ENCODE measurements at regions not wholly inside any gene's neighbourhood (a gene's known extent, or its start where the extent isn't known, plus 50 kb on each side); places are given as distances from the start of the nearest gene placed in this dataset.
"Not testable (repeated sequence)": the region's sequence is repeated elsewhere in the genome, so short reads cannot be mapped to it uniquely, and the experiment has no call there.

- H3K9me3 ChIP-seq (ENCODE audit: control insufficient read depth in 2 of 2, insufficient read depth in 1 of 2, low read depth in 1 of 2, low read length in 1 of 2), result no peaks in the 10 kb centered on the region
- no peaks in the 10 kb centered on the region for H3K4me1 ChIP-seq (ENCODE audit: control insufficient read depth in 2 of 2, insufficient read depth in 2 of 2, low read length in 1 of 2)
- H3K27ac ChIP-seq (ENCODE audit: low read depth in 2 of 2, low read length in 1 of 2), result no peak overlapping the region
- no peaks in the 10 kb centered on the region for H3K36me3 ChIP-seq (ENCODE audit: control insufficient read depth in 2 of 2, insufficient read depth in 2 of 2, low read length in 1 of 2)
- WGBS, 2 donors, result 89 to 93% methylated on average over 2 of the region's 2 CpGs
- H3K4me3 ChIP-seq (ENCODE audit: low read depth in 1 of 2, low read length in 2 of 2), result no peak overlapping the region
- H3K27me3 ChIP-seq (ENCODE audit: control insufficient read depth in 1 of 2, insufficient read depth in 2 of 2, low read length in 2 of 2), result no peaks in the 10 kb centered on the region
Measured at GRCh38 chr18:70411307-70411706, 122.5 kb downstream of the SOCS6 start.

DNA sequence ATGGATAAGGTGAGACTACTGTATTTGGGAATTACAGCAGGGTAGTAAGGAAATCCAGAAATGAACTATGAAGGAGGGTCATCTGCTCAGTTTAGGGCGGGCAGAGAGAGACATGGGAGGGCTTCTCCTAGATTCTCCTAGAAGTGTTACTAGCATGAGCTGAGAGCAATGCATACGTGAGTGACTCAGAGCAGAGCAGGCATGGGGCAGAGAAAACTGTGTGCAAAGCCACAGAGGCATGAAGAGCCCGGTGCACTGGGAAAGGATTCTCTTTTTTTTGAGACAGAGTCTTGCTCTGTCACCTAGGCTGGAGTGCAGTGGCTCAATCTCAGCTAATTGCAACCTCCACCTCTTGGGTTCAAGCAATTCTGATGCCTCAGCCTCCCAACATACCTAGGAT lies 116.2 kb downstream of the SOCS6 start:
- Histone ChIP-seq H3K27me3 (ENCODE audit: control insufficient read depth in 1 of 2, insufficient read depth in 2 of 2, low read length in 2 of 2) (no peaks in the 10 kb centered on the region), H3K4me3 (ENCODE audit: low read depth in 1 of 2, low read length in 2 of 2) (no peak overlapping the region)
- WGBS, 2 donors, result 83 to 87% methylated on average over 3 of the region's 3 CpGs

DNA sequence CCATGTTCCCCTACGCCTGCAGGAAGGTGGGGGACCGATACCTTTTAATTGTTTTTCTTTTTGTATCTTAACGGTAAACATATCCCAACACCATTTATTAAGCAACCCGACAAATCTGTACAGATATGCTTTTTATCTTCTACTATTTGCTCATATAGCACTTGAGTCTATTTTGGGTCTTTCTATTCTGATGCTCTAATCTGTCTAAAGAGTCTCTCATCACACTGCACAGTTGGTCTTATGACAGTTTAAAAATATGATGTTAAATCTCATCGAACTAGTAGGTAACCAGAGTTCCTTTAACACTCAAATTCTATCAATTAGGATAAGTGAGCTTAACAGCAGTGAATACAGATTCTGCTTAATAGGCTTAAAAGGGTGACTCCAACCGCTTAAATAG lies 111.6 kb downstream of the SOCS6 start:
- 76% methylated on average over 6 of the region's 6 CpGs for WGBS, 2 donors
- Histone ChIP-seq H3K36me3 (ENCODE audit: control insufficient read depth in 2 of 2, insufficient read depth in 2 of 2, low read length in 1 of 2) (no peaks in the 10 kb centered on the region), H3K9me3 (ENCODE audit: control insufficient read depth in 2 of 2, insufficient read depth in 1 of 2, low read depth in 1 of 2, low read length in 1 of 2) (no peaks in the 10 kb centered on the region), H3K4me3 (ENCODE audit: low read depth in 1 of 2, low read length in 2 of 2) (no peak overlapping the region), H3K4me1 (ENCODE audit: control insufficient read depth in 2 of 2, insufficient read depth in 2 of 2, low read length in 1 of 2) (no peaks in the 10 kb centered on the region), H3K27ac (ENCODE audit: low read depth in 2 of 2, low read length in 1 of 2) (no peak overlapping the region), H3K27me3 (ENCODE audit: control insufficient read depth in 1 of 2, insufficient read depth in 2 of 2, low read length in 2 of 2) (no peaks in the 10 kb centered on the region)

More for the DNA sequence above, 116.2 kb downstream of the SOCS6 start:
- Histone ChIP-seq H3K27ac (ENCODE audit: low read depth in 2 of 2, low read length in 1 of 2) (no peak overlapping the region), H3K36me3 (ENCODE audit: control insufficient read depth in 2 of 2, insufficient read depth in 2 of 2, low read length in 1 of 2) (no peaks in the 10 kb centered on the region), H3K4me1 (ENCODE audit: control insufficient read depth in 2 of 2, insufficient read depth in 2 of 2, low read length in 1 of 2) (no peaks in the 10 kb centered on the region), H3K9me3 (ENCODE audit: control insufficient read depth in 2 of 2, insufficient read depth in 1 of 2, low read depth in 1 of 2, low read length in 1 of 2) (no peaks in the 10 kb centered on the region)

- no peaks in the 10 kb centered on the region for H3K9me3 ChIP-seq (ENCODE audit: control insufficient read depth in 2 of 2, insufficient read depth in 1 of 2, low read depth in 1 of 2, low read length in 1 of 2)
- no peaks in the 10 kb centered on the region for H3K4me1 ChIP-seq (ENCODE audit: control insufficient read depth in 2 of 2, insufficient read depth in 2 of 2, low read length in 1 of 2)
- no peak overlapping the region for H3K27ac ChIP-seq (ENCODE audit: low read depth in 2 of 2, low read length in 1 of 2)
- H3K27me3 ChIP-seq (ENCODE audit: control insufficient read depth in 1 of 2, insufficient read depth in 2 of 2, low read length in 2 of 2), result no peaks in the 10 kb centered on the region
- no peaks in the 10 kb centered on the region for H3K36me3 ChIP-seq (ENCODE audit: control insufficient read depth in 2 of 2, insufficient read depth in 2 of 2, low read length in 1 of 2)
- WGBS, 2 donors, result 86 to 87% methylated on average over 1 of the region's 1 CpG
- H3K4me3 ChIP-seq (ENCODE audit: low read depth in 1 of 2, low read length in 2 of 2), result no peak overlapping the region
Measured at GRCh38 chr18:70398076-70398475, 109.2 kb downstream of the SOCS6 start.

GRCh38 chr18:70397259-70397925 lies 108.5 kb downstream of the SOCS6 start:
- Histone ChIP-seq H3K4me1 (ENCODE audit: control insufficient read depth in 2 of 2, insufficient read depth in 2 of 2, low read length in 1 of 2) (no peaks in the 10 kb centered on the region), H3K36me3 (ENCODE audit: control insufficient read depth in 2 of 2, insufficient read depth in 2 of 2, low read length in 1 of 2) (no peaks in the 10 kb centered on the region), H3K9me3 (ENCODE audit: control insufficient read depth in 2 of 2, insufficient read depth in 1 of 2, low read depth in 1 of 2, low read length in 1 of 2) (no peaks in the 10 kb centered on the region), H3K27ac (ENCODE audit: low read depth in 2 of 2, low read length in 1 of 2) (no peak overlapping the region), H3K4me3 (ENCODE audit: low read depth in 1 of 2, low read length in 2 of 2) (no peak overlapping the region), H3K27me3 (ENCODE audit: control insufficient read depth in 1 of 2, insufficient read depth in 2 of 2, low read length in 2 of 2) (no peaks in the 10 kb centered on the region)
- 84 to 87% methylated on average over 5 of the region's 5 CpGs for WGBS, 2 donors

DNA sequence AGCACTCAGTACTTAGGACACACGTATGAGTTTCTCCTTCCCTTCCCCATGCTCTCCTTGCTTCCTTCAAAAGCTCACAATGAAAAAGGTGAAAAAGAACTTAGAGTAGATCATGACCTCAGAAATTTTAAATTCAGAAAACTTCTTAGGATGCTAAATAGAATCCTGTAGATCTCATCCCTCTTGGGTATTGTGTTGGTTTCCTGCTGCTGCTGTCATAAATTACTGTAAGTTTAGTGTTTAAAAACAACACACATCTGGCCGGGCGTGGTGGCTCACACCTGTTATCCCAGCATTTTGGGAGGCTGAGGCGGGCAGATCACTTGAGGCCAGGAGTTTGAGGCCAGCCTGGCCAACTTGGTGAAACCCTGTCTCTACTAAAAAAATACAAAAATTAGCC lies 106.9 kb downstream of the SOCS6 start:
- WGBS, 2 donors, result 77 to 92% methylated on average over 4 of the region's 4 CpGs
- not testable (repeated sequence) for H3K4me1 ChIP-seq (ENCODE audit: control insufficient read depth in 2 of 2, insufficient read depth in 2 of 2, low read length in 1 of 2); H3K9me3 ChIP-seq (ENCODE audit: control insufficient read depth in 2 of 2, insufficient read depth in 1 of 2, low read depth in 1 of 2, low read length in 1 of 2); H3K4me3 ChIP-seq (ENCODE audit: low read depth in 1 of 2, low read length in 2 of 2); H3K27ac ChIP-seq (ENCODE audit: low read depth in 2 of 2, low read length in 1 of 2); H3K27me3 ChIP-seq (ENCODE audit: control insufficient read depth in 1 of 2, insufficient read depth in 2 of 2, low read length in 2 of 2); H3K36me3 ChIP-seq (ENCODE audit: control insufficient read depth in 2 of 2, insufficient read depth in 2 of 2, low read length in 1 of 2)

- Histone ChIP-seq H3K27me3 (ENCODE audit: control insufficient read depth in 1 of 2, insufficient read depth in 2 of 2, low read length in 2 of 2) (no peaks in the 10 kb centered on the region), H3K9me3 (ENCODE audit: control insufficient read depth in 2 of 2, insufficient read depth in 1 of 2, low read depth in 1 of 2, low read length in 1 of 2) (no peaks in the 10 kb centered on the region), H3K4me3 (ENCODE audit: low read depth in 1 of 2, low read length in 2 of 2) (no peak overlapping the region), H3K27ac (ENCODE audit: low read depth in 2 of 2, low read length in 1 of 2) (no peak overlapping the region), H3K36me3 (ENCODE audit: control insufficient read depth in 2 of 2, insufficient read depth in 2 of 2, low read length in 1 of 2) (no peaks in the 10 kb centered on the region), H3K4me1 (ENCODE audit: control insufficient read depth in 2 of 2, insufficient read depth in 2 of 2, low read length in 1 of 2) (no peaks in the 10 kb centered on the region)
- WGBS, 2 donors, result 91 to 92% methylated on average over 5 of the region's 5 CpGs
Measured at GRCh38 chr18:70394672-70395071, 105.8 kb downstream of the SOCS6 start.

GRCh38 chr18:70390371-70391090 lies 101.7 kb downstream of the SOCS6 start:
- Histone ChIP-seq H3K27me3 (ENCODE audit: control insufficient read depth in 1 of 2, insufficient read depth in 2 of 2, low read length in 2 of 2) (no peaks in the 10 kb centered on the region), H3K9me3 (ENCODE audit: control insufficient read depth in 2 of 2, insufficient read depth in 1 of 2, low read depth in 1 of 2, low read length in 1 of 2) (no peaks in the 10 kb centered on the region), H3K36me3 (ENCODE audit: control insufficient read depth in 2 of 2, insufficient read depth in 2 of 2, low read length in 1 of 2) (no peaks in the 10 kb centered on the region), H3K4me3 (ENCODE audit: low read depth in 1 of 2, low read length in 2 of 2) (no peak overlapping the region), H3K4me1 (ENCODE audit: control insufficient read depth in 2 of 2, insufficient read depth in 2 of 2, low read length in 1 of 2) (no peaks in the 10 kb centered on the region), H3K27ac (ENCODE audit: low read depth in 2 of 2, low read length in 1 of 2) (no peak overlapping the region)
- WGBS, 2 donors, result 62 to 67% methylated on average over 4 of the region's 4 CpGs

- not testable (repeated sequence) for H3K27ac ChIP-seq (ENCODE audit: low read depth in 2 of 2, low read length in 1 of 2); H3K36me3 ChIP-seq (ENCODE audit: control insufficient read depth in 2 of 2, insufficient read depth in 2 of 2, low read length in 1 of 2); H3K27me3 ChIP-seq (ENCODE audit: control insufficient read depth in 1 of 2, insufficient read depth in 2 of 2, low read length in 2 of 2); H3K4me1 ChIP-seq (ENCODE audit: control insufficient read depth in 2 of 2, insufficient read depth in 2 of 2, low read length in 1 of 2); H3K4me3 ChIP-seq (ENCODE audit: low read depth in 1 of 2, low read length in 2 of 2); H3K9me3 ChIP-seq (ENCODE audit: control insufficient read depth in 2 of 2, insufficient read depth in 1 of 2, low read depth in 1 of 2, low read length in 1 of 2)
- WGBS, 2 donors, result 92 to 95% methylated on average over 5 of the region's 5 CpGs
Measured at GRCh38 chr18:70389036-70389435, 100.2 kb downstream of the SOCS6 start.

GRCh38 chr18:70387027-70387426 lies 98.2 kb downstream of the SOCS6 start:
- H3K36me3 ChIP-seq (ENCODE audit: control insufficient read depth in 2 of 2, insufficient read depth in 2 of 2, low read length in 1 of 2), result no peaks in the 10 kb centered on the region
- no peaks in the 10 kb centered on the region for H3K27me3 ChIP-seq (ENCODE audit: control insufficient read depth in 1 of 2, insufficient read depth in 2 of 2, low read length in 2 of 2)
- no peaks in the 10 kb centered on the region for H3K9me3 ChIP-seq (ENCODE audit: control insufficient read depth in 2 of 2, insufficient read depth in 1 of 2, low read depth in 1 of 2, low read length in 1 of 2)
- no peak overlapping the region for H3K27ac ChIP-seq (ENCODE audit: low read depth in 2 of 2, low read length in 1 of 2)
- H3K4me1 ChIP-seq (ENCODE audit: control insufficient read depth in 2 of 2, insufficient read depth in 2 of 2, low read length in 1 of 2), result no peaks in the 10 kb centered on the region
- H3K4me3 ChIP-seq (ENCODE audit: low read depth in 1 of 2, low read length in 2 of 2), result no peak overlapping the region
- WGBS, 2 donors, result 73 to 77% methylated on average over 1 of the region's 1 CpG
